ENCODE measurements at regions not wholly inside any gene's neighbourhood (a gene's known extent, or its start where the extent isn't known, plus 50 kb on each side); places are given as distances from the start of the nearest gene placed in this dataset.

- Histone ChIP-seq H3K36me3 (no peaks in the 10 kb centered on the region), H3K4me3 (no peak overlapping the region), H3K27me3 (peaks cover 25% of the 10 kb centered on the region), H3K4me1 (no peaks in the 10 kb centered on the region), H3K9me3 (peaks cover 0 to 6% of the 10 kb centered on the region in 2 donors), H3K27ac (no peak overlapping the region)
- intact Hi-C loops (cut with DNase I; ENCODE audit: low total_unique reads) (no loop called here), in situ Hi-C loops (cut with MboI; ENCODE audit: low pct_ligation_motif_present in 1 of 4, low pct_unique_long_range_greater_than_20kb in 1 of 4, low sequenced_read_pairs in 3 of 4) (no loop called here)
- no peak for TF ChIP-seq POLR2A (IDR thresholded peaks at IDR 0.05)
- TF ChIP-seq, protein P1, sequence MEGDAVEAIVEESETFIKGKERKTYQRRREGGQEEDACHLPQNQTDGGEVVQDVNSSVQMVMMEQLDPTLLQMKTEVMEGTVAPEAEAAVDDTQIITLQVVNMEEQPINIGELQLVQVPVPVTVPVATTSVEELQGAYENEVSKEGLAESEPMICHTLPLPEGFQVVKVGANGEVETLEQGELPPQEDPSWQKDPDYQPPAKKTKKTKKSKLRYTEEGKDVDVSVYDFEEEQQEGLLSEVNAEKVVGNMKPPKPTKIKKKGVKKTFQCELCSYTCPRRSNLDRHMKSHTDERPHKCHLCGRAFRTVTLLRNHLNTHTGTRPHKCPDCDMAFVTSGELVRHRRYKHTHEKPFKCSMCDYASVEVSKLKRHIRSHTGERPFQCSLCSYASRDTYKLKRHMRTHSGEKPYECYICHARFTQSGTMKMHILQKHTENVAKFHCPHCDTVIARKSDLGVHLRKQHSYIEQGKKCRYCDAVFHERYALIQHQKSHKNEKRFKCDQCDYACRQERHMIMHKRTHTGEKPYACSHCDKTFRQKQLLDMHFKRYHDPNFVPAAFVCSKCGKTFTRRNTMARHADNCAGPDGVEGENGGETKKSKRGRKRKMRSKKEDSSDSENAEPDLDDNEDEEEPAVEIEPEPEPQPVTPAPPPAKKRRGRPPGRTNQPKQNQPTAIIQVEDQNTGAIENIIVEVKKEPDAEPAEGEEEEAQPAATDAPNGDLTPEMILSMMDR (IDR thresholded peaks at IDR 0.05): no peak
- no peak for TF ChIP-seq POLR2AphosphoS5 (IDR thresholded peaks at IDR 0.05)
- WGBS, 2 donors (ENCODE audit: low coverage in 1 of 2): 75 to 79% methylated on average over 1 to 4 of the region's 4 CpGs
- no peak for DNase-seq
These were observed 64.8 kb upstream of the PRR20G start for GRCh38 chr3:127352612-127353011.

- intact Hi-C loops (cut with DNase I; ENCODE audit: low total_unique reads) (no loop called here), in situ Hi-C loops (cut with MboI; ENCODE audit: low pct_ligation_motif_present in 1 of 4, low pct_unique_long_range_greater_than_20kb in 1 of 4, low sequenced_read_pairs in 3 of 4) (no loop called here)
- Histone ChIP-seq H3K27me3 (peaks cover 33% of the 10 kb centered on the region), H3K4me3 (no peak overlapping the region), H3K27ac (no peak overlapping the region), H3K4me1 (no peaks in the 10 kb centered on the region), H3K36me3 (no peaks in the 10 kb centered on the region), H3K9me3 (peaks cover 0 to 4% of the 10 kb centered on the region in 2 donors)
- 20 to 78% methylated on average over 1 to 12 of the region's 12 CpGs for WGBS, 2 donors (ENCODE audit: low coverage in 1 of 2)
- TF ChIP-seq POLR2A (IDR thresholded peaks at IDR 0.05) (no peak), EP300 (IDR thresholded peaks at IDR 0.05; ENCODE audit: low read depth) (no peak), POLR2AphosphoS5 (IDR thresholded peaks at IDR 0.05) (no peak)
- TF ChIP-seq, protein P1 (IDR thresholded peaks at IDR 0.05): no peak
- DNase-seq: no peak
These were observed 64.0 kb upstream of the PRR20G start for GRCh38 chr3:127351775-127352350.

DNA sequence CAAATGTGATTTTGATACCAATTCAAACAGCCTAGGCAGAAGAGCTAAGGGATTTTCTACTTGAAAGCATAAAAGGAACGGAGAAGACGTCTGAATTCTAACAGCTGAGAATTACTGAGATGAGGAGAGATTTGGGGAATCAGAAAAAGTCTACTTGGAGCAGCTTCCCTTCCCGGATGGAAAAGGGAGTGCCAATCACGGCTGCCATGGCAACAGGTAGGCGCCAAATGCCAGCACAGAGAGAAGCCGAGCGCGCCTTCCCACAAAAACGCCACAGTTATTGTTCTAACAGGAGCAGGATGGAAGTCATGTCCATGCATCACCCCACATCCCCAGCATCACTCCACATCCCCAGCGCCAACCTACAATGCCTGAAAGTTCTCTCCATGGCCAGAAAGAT lies 63.5 kb upstream of the PRR20G start:
- Histone ChIP-seq H3K9me3 (no peaks in the 10 kb centered on the region), H3K4me1 (no peaks in the 10 kb centered on the region), H3K27ac (no peak overlapping the region), H3K27me3 (peaks cover 34% of the 10 kb centered on the region), H3K4me3 (no peak overlapping the region), H3K36me3 (no peaks in the 10 kb centered on the region)
- no peak for DNase-seq
- TF ChIP-seq POLR2A (IDR thresholded peaks at IDR 0.05): no peak
- TF ChIP-seq, protein P1 (IDR thresholded peaks at IDR 0.05): no peak
- in situ Hi-C loops (cut with MboI; ENCODE audit: low pct_ligation_motif_present in 1 of 4, low pct_unique_long_range_greater_than_20kb in 1 of 4, low sequenced_read_pairs in 3 of 4): no loop called here
- 57 to 61% methylated on average over 4 to 10 of the region's 10 CpGs for WGBS, 2 donors (ENCODE audit: low coverage in 1 of 2)
- intact Hi-C loops (cut with DNase I; ENCODE audit: low total_unique reads): no loop called here

DNA sequence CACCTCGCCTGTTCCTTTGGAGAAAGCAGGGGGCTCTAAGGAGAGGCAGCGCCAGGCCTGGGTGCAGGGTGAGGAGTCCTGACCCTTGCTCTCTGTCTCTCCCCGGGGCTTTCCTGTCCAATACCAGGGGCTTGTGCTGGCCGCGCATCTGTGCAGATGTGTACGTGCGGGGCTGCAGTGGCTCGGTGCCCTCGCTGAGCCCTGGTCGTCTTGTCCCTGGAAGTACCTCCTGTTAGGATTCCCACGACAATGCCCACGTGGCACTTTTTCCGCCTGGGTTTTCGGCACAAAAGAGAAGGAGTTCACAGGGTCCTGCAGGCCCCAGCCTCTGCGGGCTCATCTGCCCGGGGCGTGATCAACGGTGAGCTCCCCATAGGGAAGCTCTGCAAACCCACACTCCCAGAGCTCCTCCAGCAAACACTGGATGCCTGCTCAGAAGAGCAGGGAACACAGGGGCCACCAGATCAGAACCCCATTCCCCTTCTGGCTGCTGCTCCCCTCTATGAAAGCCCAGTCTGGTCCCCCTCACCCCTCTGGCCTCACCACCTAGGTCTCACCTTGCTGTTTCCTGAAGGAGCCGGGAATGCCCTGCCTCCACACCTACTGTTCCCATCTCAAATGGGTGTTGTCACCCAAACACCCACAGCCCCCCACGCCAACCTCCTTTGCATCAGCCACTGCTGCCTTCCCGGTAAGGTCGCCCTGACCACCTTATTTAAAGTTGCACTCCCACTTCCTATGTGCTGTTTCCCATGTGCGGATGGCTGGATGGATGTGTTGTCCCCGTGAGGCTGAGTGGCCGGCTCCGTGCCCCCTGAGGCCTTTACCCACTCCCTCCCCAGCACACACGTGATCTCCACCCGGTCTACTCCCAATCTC lies 62.6 kb upstream of the PRR20G start:
- H3K27me3 ChIP-seq: peaks cover 41% of the 10 kb centered on the region
- no peaks in the 10 kb centered on the region for H3K4me1 ChIP-seq
- no peaks in the 10 kb centered on the region for H3K36me3 ChIP-seq
- TF ChIP-seq POLR2AphosphoS5 (IDR thresholded peaks at IDR 0.05) (no peak), POLR2A (IDR thresholded peaks at IDR 0.05) (no peak), EP300 (IDR thresholded peaks at IDR 0.05; ENCODE audit: low read depth) (no peak)
- TF ChIP-seq, protein P1 (IDR thresholded peaks at IDR 0.05): no peak
- no peaks in the 10 kb centered on the region for H3K9me3 ChIP-seq
- WGBS, 2 donors (ENCODE audit: low coverage in 1 of 2): 70 to 82% methylated on average over 4 to 28 of the region's 28 CpGs
- intact Hi-C loops (cut with DNase I; ENCODE audit: low total_unique reads): no loop called here
- H3K27ac ChIP-seq: no peak overlapping the region
- in situ Hi-C loops (cut with MboI; ENCODE audit: low pct_ligation_motif_present in 1 of 4, low pct_unique_long_range_greater_than_20kb in 1 of 4, low sequenced_read_pairs in 3 of 4): no loop called here
- no peak overlapping the region for H3K4me3 ChIP-seq
- no peak for DNase-seq
